Suprapubic skin (tissue), 4 donors: ENCODE measurements at regions not wholly inside any gene's neighbourhood (a gene's known extent, or its start where the extent isn't known, plus 50 kb on each side); places are given as distances from the start of the nearest gene placed in this dataset.

Source experiments
- DNase-seq, 2 donors: peaks; one replicate each; pipeline ENCODE4 v3.0.0-alpha.2; 2019; ENCODE audit warnings: low spot score in 2 of 2
- H3K27ac ChIP-seq: fragments of 200-600 bp; sonication (generic); one replicate; pipeline ENCODE4 v1.5.1; 2019
- H3K27me3 ChIP-seq: fragments of 200-600 bp; sonication (generic); one replicate; pipeline ENCODE4 v1.5.1; 2019
- H3K36me3 ChIP-seq: fragments of 200-600 bp; sonication (generic); one replicate; pipeline ENCODE4 v1.5.1; 2019
- H3K4me1 ChIP-seq: fragments of 200-600 bp; sonication (generic); one replicate; pipeline ENCODE4 v1.5.1; 2019
- H3K4me3 ChIP-seq: fragments of 200-600 bp; sonication (generic); one replicate; pipeline ENCODE4 v1.5.1; 2019; ENCODE audit warnings: mild to moderate bottlenecking
- H3K9me3 ChIP-seq: fragments of 200-600 bp; sonication (generic); one replicate; pipeline ENCODE4 v1.5.1; 2019
- CTCF ChIP-seq, 2 donors: fragments of 200-600 bp in 1 of 2; fragments of 450-650 bp in 1 of 2; sonication (generic) in 1 of 2; IDR thresholded peaks; one replicate each; pipeline ENCODE4 v1.5.1; 2016 to 2019; ENCODE audit warnings: antibody characterized with exemption in 2 of 2, mild to moderate bottlenecking in 1 of 2, moderate library complexity in 1 of 2
- EP300 ChIP-seq: sonication (generic); formaldehyde crosslinking; IDR thresholded peaks from one replicate; pipeline ENCODE4 v1.6.1; 2017; ENCODE audit warnings: antibody characterized with exemption
- POLR2A ChIP-seq, 2 donors: fragments of 450-650 bp; IDR thresholded peaks; one replicate each; pipeline ENCODE4 v1.6.1; 2017; ENCODE audit warnings: antibody characterized with exemption in 2 of 2, mild to moderate bottlenecking in 2 of 2, moderate library complexity in 2 of 2
- POLR2AphosphoS5 ChIP-seq, 3 donors: sonication (generic); formaldehyde crosslinking; IDR thresholded peaks; one replicate each; pipeline ENCODE4 v1.6.1; 2017; ENCODE audit warnings: antibody characterized with exemption in 3 of 3
- WGBS: methylation state at CpG from one replicate; pipeline ENCODE4 v1.1.5; 2018; 5-methylcytosine and 5-hydroxymethylcytosine counted together

GRCh38 chr2:129754421-129754820 lies 225.0 kb upstream of the RAB6C start:
- TF ChIP-seq POLR2A (IDR thresholded peaks at IDR 0.05) (no peak), POLR2AphosphoS5 (IDR thresholded peaks at IDR 0.05) (no peak), CTCF (IDR thresholded peaks at IDR 0.05) (no peak), EP300 (no peak)
- no peaks in the 10 kb centered on the region for H3K27me3 ChIP-seq
- H3K4me3 ChIP-seq = no peak overlapping the region
- WGBS = 92% methylated on average over 14 of the region's 14 CpGs
- H3K27ac ChIP-seq = no peak overlapping the region
- H3K9me3 ChIP-seq = no peaks in the 10 kb centered on the region
- H3K4me1 ChIP-seq = peaks cover 13% of the 10 kb centered on the region
- H3K36me3 ChIP-seq = no peaks in the 10 kb centered on the region
- no peak for DNase-seq

GRCh38 chr2:129754831-129755230 lies 224.6 kb upstream of the RAB6C start:
- H3K9me3 ChIP-seq = no peaks in the 10 kb centered on the region
- WGBS = 86% methylated on average over 6 of the region's 6 CpGs

GRCh38 chr2:129755786-129756185 lies 223.7 kb upstream of the RAB6C start:
- Histone ChIP-seq H3K4me1 (peaks cover 13% of the 10 kb centered on the region), H3K36me3 (no peaks in the 10 kb centered on the region), H3K27ac (no peak overlapping the region), H3K9me3 (no peaks in the 10 kb centered on the region), H3K27me3 (no peaks in the 10 kb centered on the region), H3K4me3 (no peak overlapping the region)
- no peak for TF ChIP-seq POLR2AphosphoS5 (IDR thresholded peaks at IDR 0.05)
- no peak for TF ChIP-seq EP300
- no peak for TF ChIP-seq POLR2A (IDR thresholded peaks at IDR 0.05)
- TF ChIP-seq CTCF (IDR thresholded peaks at IDR 0.05) = no peak
- peak in 1 of 2 donors; percentile 21 for DNase-seq
- WGBS = 94% methylated on average over 7 of the region's 7 CpGs

More at GRCh38 chr2:129754831-129755230, 224.6 kb upstream of the RAB6C start:
- TF ChIP-seq EP300 (no peak), POLR2A (IDR thresholded peaks at IDR 0.05) (no peak), CTCF (IDR thresholded peaks at IDR 0.05) (no peak), POLR2AphosphoS5 (IDR thresholded peaks at IDR 0.05) (no peak)
- Histone ChIP-seq H3K27ac (no peak overlapping the region), H3K4me3 (no peak overlapping the region), H3K36me3 (no peaks in the 10 kb centered on the region), H3K27me3 (no peaks in the 10 kb centered on the region), H3K4me1 (peaks cover 13% of the 10 kb centered on the region)
- no peak for DNase-seq

GRCh38 chr2:129756276-129756675 lies 223.2 kb upstream of the RAB6C start:
- Histone ChIP-seq H3K9me3 (no peaks in the 10 kb centered on the region), H3K27me3 (no peaks in the 10 kb centered on the region), H3K4me1 (peaks cover 13% of the 10 kb centered on the region), H3K4me3 (no peak overlapping the region), H3K27ac (no peak overlapping the region), H3K36me3 (no peaks in the 10 kb centered on the region)
- peak in 1 of 2 donors; percentile 67 for DNase-seq
- TF ChIP-seq POLR2AphosphoS5 (IDR thresholded peaks at IDR 0.05) (no peak), CTCF (IDR thresholded peaks at IDR 0.05) (no peak), EP300 (no peak), POLR2A (IDR thresholded peaks at IDR 0.05) (no peak)
- WGBS = 93% methylated on average over 7 of the region's 7 CpGs

GRCh38 chr2:129757366-129757914 lies 222.0 kb upstream of the RAB6C start:
- DNase-seq = no peak
- Histone ChIP-seq H3K27ac (no peak overlapping the region), H3K4me1 (peaks cover 13% of the 10 kb centered on the region), H3K9me3 (no peaks in the 10 kb centered on the region), H3K36me3 (no peaks in the 10 kb centered on the region), H3K4me3 (no peak overlapping the region), H3K27me3 (no peaks in the 10 kb centered on the region)
- WGBS = 97% methylated on average over 8 of the region's 9 CpGs
- no peak for TF ChIP-seq POLR2AphosphoS5 (IDR thresholded peaks at IDR 0.05)
- TF ChIP-seq CTCF (IDR thresholded peaks at IDR 0.05) = no peak
- no peak for TF ChIP-seq EP300
- TF ChIP-seq POLR2A (IDR thresholded peaks at IDR 0.05) = no peak
